Panc1 (cell line): ENCODE measurements at regions not wholly inside any gene's neighbourhood (a gene's known extent, or its start where the extent isn't known, plus 50 kb on each side); places are given as distances from the start of the nearest gene placed in this dataset.

Source experiments
- ATAC-seq: fragments of 200-7000 bp; cut with Tn5 transposase; 2 replicates; pipeline ENCODE4 v1.9.1; 2020; ENCODE audit warnings: mild to moderate bottlenecking, moderate library complexity
- BruUV-seq: library from RNA; stranded (reverse); fragments of 400-500 nt; replicated peaks from 2 replicates; lab custom pipeline; 2021; lab: Mats Ljungman, UMichigan
- CTCF ChIA-PET: fragments of 300-600 bp; sonication (Branson Sonifier 250); formaldehyde crosslinking; loops from one replicate; lab custom pipeline; 2022; ENCODE audit warnings: antibody characterized with exemption; lab: Charles Lee
- POLR2A ChIA-PET: fragments of 300-600 bp; sonication (Branson Sonifier 250); formaldehyde crosslinking; loops from one replicate; lab custom pipeline; 2022; ENCODE audit warnings: antibody characterized with exemption; lab: Charles Lee
- DNase-seq: peaks from one replicate; pipeline ENCODE4 v3.0.0-alpha.2; 2010; ENCODE audit warnings: low read depth, low spot score
- H3K27ac ChIP-seq: 2 replicates; pipeline ENCODE4 v1.5.1; 2011; ENCODE audit warnings: mild to moderate bottlenecking, low read length, inconsistent platforms
- H3K27me3 ChIP-seq: fragments of 200-500 bp; sonication (Bioruptor generic); 2 replicates; pipeline ENCODE4 v1.6.0; 2014; ENCODE audit warnings: low read length, inconsistent platforms; ENCODE audit not compliant: control insufficient read depth, insufficient read depth
- H3K36me3 ChIP-seq: fragments of 200-500 bp; sonication (Bioruptor generic); 2 replicates; pipeline ENCODE4 v1.5.1; 2014; ENCODE audit warnings: inconsistent platforms, mild to moderate bottlenecking, low read length, moderate library complexity; ENCODE audit not compliant: control insufficient read depth, insufficient read depth
- H3K4me1 ChIP-seq: 2 replicates; pipeline ENCODE4 v1.5.1; 2011; ENCODE audit warnings: inconsistent platforms, mild to moderate bottlenecking, low read length, moderate library complexity; ENCODE audit not compliant: control insufficient read depth, insufficient read depth
- H3K4me3 ChIP-seq, 2 experiments: 2 replicates each; pipeline ENCODE4 v1.5.1; 2011 to 2012; ENCODE audit warnings: low read depth in 2 of 2, low read length in 2 of 2, mild to moderate bottlenecking in 2 of 2, inconsistent platforms in 1 of 2, moderate library complexity in 1 of 2
- H3K9me3 ChIP-seq: fragments of 200-500 bp; sonication (Bioruptor generic); 2 replicates; pipeline ENCODE4 v1.5.1; 2014; ENCODE audit warnings: low read depth, mild to moderate bottlenecking, inconsistent platforms, low read length, moderate library complexity; ENCODE audit not compliant: control insufficient read depth, insufficient read depth
- POLR2AphosphoS5 ChIP-seq: IDR thresholded peaks from 2 replicates; pipeline ENCODE4 v1.6.1; 2012; ENCODE audit warnings: mild to moderate bottlenecking, low read depth, low read length, moderate library complexity
- SIN3A ChIP-seq: IDR thresholded peaks from 2 replicates; pipeline ENCODE4 v1.6.1; 2012; ENCODE audit warnings: low read depth, mild to moderate bottlenecking, low read length, moderate library complexity, borderline replicate concordance; ENCODE audit not compliant: insufficient read depth
- TCF7L2 ChIP-seq: IDR thresholded peaks from 2 replicates; pipeline ENCODE4 v1.6.1; 2011; ENCODE audit warnings: mild to moderate bottlenecking, low read depth, low read length, inconsistent platforms
- in situ Hi-C: cut with HindIII; loops from 2 replicates; pipeline ENCODE4 v1.10.0; 2016; ENCODE audit warnings: low sequenced_read_pairs, low pct_unique_long_range_greater_than_20kb
- intact Hi-C: fragments of 100-400 bp; cut with micrococcal nuclease; formaldehyde crosslinking; loops from one replicate; pipeline ENCODE4 v1.10.0; 2022; ENCODE audit not compliant: unreplicated experiment
- TF ChIP-seq, protein P1 (sequence below), 2 experiments: IDR thresholded peaks; 2 replicates each; pipeline ENCODE4 v1.6.1; 2011 to 2012; ENCODE audit warnings: low read depth in 2 of 2, control low read depth in 1 of 2, low read length in 1 of 2, mild to moderate bottlenecking in 1 of 2, moderate library complexity in 1 of 2; ENCODE audit not compliant: insufficient read depth in 1 of 2
- TF ChIP-seq, protein P2 (sequence below): fragments of 450-650 bp; IDR thresholded peaks from 2 replicates; pipeline ENCODE4 v1.5.1; 2017; ENCODE audit warnings: mild to moderate bottlenecking

DNA sequence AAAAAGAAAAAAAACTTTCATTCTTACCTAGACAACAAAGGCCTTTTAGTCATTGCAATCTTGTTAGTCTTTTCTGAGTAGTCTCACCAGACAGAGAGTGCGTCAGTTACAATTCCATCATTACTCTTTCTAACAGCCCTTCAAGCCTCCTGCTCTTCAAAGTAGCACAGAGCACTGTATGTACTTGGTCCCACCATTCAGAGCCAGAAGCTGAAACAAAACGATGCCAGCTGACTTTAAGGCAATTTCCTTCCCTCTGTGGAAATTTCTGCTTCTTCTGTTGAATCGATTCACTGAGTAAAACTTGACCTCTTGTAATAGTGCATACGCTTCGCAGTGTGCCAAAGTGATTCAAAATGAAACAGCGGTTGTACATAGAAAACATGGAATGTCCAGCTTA, 57.7 kb upstream of the TENM3 start:
- CTCF ChIA-PET, result no interaction called here
- POLR2A ChIA-PET, result interaction anchor here (0.6 kb wide), 1 partner anchor 17 kb away, joined by 3 read pairs; no protein-coding TSS in a partner anchor
- in situ Hi-C loops (no loop called here), intact Hi-C loops (no loop called here)
- no peak for TF ChIP-seq POLR2AphosphoS5
- no peak for TF ChIP-seq SIN3A
- TF ChIP-seq, protein P1, sequence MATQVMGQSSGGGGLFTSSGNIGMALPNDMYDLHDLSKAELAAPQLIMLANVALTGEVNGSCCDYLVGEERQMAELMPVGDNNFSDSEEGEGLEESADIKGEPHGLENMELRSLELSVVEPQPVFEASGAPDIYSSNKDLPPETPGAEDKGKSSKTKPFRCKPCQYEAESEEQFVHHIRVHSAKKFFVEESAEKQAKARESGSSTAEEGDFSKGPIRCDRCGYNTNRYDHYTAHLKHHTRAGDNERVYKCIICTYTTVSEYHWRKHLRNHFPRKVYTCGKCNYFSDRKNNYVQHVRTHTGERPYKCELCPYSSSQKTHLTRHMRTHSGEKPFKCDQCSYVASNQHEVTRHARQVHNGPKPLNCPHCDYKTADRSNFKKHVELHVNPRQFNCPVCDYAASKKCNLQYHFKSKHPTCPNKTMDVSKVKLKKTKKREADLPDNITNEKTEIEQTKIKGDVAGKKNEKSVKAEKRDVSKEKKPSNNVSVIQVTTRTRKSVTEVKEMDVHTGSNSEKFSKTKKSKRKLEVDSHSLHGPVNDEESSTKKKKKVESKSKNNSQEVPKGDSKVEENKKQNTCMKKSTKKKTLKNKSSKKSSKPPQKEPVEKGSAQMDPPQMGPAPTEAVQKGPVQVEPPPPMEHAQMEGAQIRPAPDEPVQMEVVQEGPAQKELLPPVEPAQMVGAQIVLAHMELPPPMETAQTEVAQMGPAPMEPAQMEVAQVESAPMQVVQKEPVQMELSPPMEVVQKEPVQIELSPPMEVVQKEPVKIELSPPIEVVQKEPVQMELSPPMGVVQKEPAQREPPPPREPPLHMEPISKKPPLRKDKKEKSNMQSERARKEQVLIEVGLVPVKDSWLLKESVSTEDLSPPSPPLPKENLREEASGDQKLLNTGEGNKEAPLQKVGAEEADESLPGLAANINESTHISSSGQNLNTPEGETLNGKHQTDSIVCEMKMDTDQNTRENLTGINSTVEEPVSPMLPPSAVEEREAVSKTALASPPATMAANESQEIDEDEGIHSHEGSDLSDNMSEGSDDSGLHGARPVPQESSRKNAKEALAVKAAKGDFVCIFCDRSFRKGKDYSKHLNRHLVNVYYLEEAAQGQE (IDR thresholded peaks at IDR 0.05; ENCODE audit: insufficient read depth in 1 of 2, low read depth in 2 of 2, low read length in 1 of 2), result no peak
- TF ChIP-seq, protein P2, sequence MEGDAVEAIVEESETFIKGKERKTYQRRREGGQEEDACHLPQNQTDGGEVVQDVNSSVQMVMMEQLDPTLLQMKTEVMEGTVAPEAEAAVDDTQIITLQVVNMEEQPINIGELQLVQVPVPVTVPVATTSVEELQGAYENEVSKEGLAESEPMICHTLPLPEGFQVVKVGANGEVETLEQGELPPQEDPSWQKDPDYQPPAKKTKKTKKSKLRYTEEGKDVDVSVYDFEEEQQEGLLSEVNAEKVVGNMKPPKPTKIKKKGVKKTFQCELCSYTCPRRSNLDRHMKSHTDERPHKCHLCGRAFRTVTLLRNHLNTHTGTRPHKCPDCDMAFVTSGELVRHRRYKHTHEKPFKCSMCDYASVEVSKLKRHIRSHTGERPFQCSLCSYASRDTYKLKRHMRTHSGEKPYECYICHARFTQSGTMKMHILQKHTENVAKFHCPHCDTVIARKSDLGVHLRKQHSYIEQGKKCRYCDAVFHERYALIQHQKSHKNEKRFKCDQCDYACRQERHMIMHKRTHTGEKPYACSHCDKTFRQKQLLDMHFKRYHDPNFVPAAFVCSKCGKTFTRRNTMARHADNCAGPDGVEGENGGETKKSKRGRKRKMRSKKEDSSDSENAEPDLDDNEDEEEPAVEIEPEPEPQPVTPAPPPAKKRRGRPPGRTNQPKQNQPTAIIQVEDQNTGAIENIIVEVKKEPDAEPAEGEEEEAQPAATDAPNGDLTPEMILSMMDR, result no peak
- no peak for TF ChIP-seq TCF7L2
- no peaks in the 10 kb centered on the region for H3K36me3 ChIP-seq
- H3K27ac ChIP-seq, result no peak overlapping the region
- ATAC-seq, result no peak
- no peak for DNase-seq
- no peaks in the 10 kb centered on the region for H3K9me3 ChIP-seq
- no peak overlapping the region for H3K4me3 ChIP-seq
- no peaks in the 10 kb centered on the region for H3K27me3 ChIP-seq
- no peaks in the 10 kb centered on the region for H3K4me1 ChIP-seq
- BruUV-seq, result no TSS peak

DNA sequence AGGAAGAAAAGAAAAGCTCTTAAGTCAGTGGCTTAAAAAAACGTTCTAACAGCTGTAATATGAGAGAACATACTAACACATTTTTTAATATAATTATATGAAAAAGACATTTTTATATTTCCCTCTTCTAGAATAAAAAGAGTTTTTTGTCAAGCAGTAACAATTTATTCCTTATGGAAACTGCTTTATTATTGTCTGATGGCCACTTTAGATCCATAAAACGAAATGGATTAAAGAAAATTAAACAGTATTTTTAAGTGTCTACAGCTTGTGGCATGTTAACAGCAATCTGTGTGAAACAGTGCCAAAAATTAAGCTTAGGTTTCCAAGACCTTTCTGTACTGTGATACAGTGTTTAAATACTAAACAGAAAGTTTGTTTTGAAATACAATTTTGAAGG, 55.5 kb upstream of the TENM3 start:
- CTCF ChIA-PET, result interaction anchor here (0.7 kb wide), 1 partner anchor 119 kb away, joined by 5 read pairs; no protein-coding TSS in a partner anchor
- DNase-seq (no peak), ATAC-seq (no peak)
- intact Hi-C loops (no loop called here), in situ Hi-C loops (no loop called here)
- TF ChIP-seq TCF7L2 (no peak), SIN3A (no peak), POLR2AphosphoS5 (no peak)
- TF ChIP-seq, protein P2, result no peak
- TF ChIP-seq, protein P1 (IDR thresholded peaks at IDR 0.05; ENCODE audit: insufficient read depth in 1 of 2, low read depth in 2 of 2, low read length in 1 of 2), result no peak
- Histone ChIP-seq H3K27me3 (no peaks in the 10 kb centered on the region), H3K27ac (no peak overlapping the region), H3K4me1 (no peaks in the 10 kb centered on the region), H3K36me3 (no peaks in the 10 kb centered on the region), H3K4me3 (no peak overlapping the region), H3K9me3 (no peaks in the 10 kb centered on the region)
- POLR2A ChIA-PET, result interaction anchor here (0.5 kb wide), 1 partner anchor 1298 kb away, joined by 12 read pairs; no protein-coding TSS in a partner anchor
- no TSS peak for BruUV-seq
